ENCODE measurements at regions not wholly inside any gene's neighbourhood (a gene's known extent, or its start where the extent isn't known, plus 50 kb on each side); places are given as distances from the start of the nearest gene placed in this dataset.

DNA sequence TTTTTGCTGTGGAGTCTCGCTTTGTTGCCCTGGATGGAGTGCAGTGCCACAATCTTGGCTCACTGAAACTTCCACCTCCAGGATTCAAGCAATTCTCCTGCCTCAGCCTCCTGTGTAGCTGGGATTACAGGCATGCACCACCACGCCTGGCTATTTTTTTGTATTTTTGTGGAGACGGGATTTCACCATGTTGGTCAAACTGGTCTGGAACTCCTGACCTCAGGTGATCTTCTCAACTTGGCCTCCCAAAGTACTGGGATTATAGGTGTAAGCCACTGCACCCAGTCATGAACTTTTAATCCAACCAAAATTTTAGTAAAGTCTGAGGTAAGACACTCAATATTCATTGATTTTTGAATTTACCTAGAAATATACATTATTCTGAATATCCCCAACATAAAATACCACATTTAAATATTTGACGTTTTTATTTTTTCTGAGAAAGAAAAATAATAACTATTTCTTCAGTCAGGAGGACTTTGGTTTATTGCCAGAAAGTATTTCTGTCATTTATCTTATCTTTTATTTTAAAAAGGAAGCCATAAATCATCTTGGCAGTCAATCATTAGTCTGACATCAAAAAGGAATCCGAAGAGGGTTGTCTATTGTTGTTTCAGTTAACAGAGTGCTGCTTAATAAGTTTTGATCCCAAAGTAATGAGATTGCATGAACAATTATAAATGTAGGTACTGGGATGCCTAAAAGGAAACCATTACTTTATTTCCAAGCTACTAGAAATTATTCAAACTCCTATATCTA lies 102.2 kb upstream of the GRIA4 start:
- no peak for DNase-seq
- no peaks in the 10 kb centered on the region for H3K36me3 ChIP-seq (replicated peaks in 1 of 2; ENCODE audit: control extremely low read depth in 1 of 2, control insufficient read depth in 1 of 2, extremely low read depth in 1 of 2, insufficient read depth in 2 of 2, low read length in 1 of 2)
- Mint-ChIP-seq H3K27me3 (no peaks in the 10 kb centered on the region), H3K4me1 (no peaks in the 10 kb centered on the region), H3K4me3 (no peak overlapping the region), H3K9me3 (ENCODE audit: insufficient read depth) (no peaks in the 10 kb centered on the region), H3K27ac (no peak overlapping the region)
- no peaks in the 10 kb centered on the region for H3K9me3 ChIP-seq (ENCODE audit: control extremely low read depth in 1 of 3, control insufficient read depth in 2 of 3, insufficient read depth in 1 of 3, low read length in 2 of 3)
- H4K20me1 ChIP-seq (ENCODE audit: control insufficient read depth, insufficient read depth, low read length, poor library complexity, severe bottlenecking), result no peaks in the 10 kb centered on the region
- no peak overlapping the region for H3K4me2 ChIP-seq (replicated peaks; ENCODE audit: low read depth, low read length, poor library complexity, severe bottlenecking)
- TF ChIP-seq, protein P1, sequence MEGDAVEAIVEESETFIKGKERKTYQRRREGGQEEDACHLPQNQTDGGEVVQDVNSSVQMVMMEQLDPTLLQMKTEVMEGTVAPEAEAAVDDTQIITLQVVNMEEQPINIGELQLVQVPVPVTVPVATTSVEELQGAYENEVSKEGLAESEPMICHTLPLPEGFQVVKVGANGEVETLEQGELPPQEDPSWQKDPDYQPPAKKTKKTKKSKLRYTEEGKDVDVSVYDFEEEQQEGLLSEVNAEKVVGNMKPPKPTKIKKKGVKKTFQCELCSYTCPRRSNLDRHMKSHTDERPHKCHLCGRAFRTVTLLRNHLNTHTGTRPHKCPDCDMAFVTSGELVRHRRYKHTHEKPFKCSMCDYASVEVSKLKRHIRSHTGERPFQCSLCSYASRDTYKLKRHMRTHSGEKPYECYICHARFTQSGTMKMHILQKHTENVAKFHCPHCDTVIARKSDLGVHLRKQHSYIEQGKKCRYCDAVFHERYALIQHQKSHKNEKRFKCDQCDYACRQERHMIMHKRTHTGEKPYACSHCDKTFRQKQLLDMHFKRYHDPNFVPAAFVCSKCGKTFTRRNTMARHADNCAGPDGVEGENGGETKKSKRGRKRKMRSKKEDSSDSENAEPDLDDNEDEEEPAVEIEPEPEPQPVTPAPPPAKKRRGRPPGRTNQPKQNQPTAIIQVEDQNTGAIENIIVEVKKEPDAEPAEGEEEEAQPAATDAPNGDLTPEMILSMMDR (IDR thresholded peaks at IDR 0.05), result no peak
- no peak overlapping the region for H3K4me3 ChIP-seq (ENCODE audit: control extremely low read depth in 1 of 5, extremely low read depth in 1 of 5, insufficient read depth in 1 of 5, low read depth in 2 of 5, low read length in 4 of 5)
- no peak overlapping the region for H3K9ac ChIP-seq (ENCODE audit: low read length)
- ChIA-PET POLR2A (no interaction called here), CTCF (no interaction called here)
- H2AFZ ChIP-seq (ENCODE audit: insufficient read depth, low read depth, low read length, poor library complexity, severe bottlenecking), result no peak overlapping the region
- H3K27ac ChIP-seq (ENCODE audit: low read length in 2 of 2), result no peak overlapping the region
- intact Hi-C loops (cut with micrococcal nuclease), result no loop called here
- 80% methylated on average over 1 of the region's 5 CpGs for WGBS (ENCODE audit: insufficient coverage)
- no peak for ATAC-seq (ENCODE audit: low read depth)
- H3K27me3 ChIP-seq (replicated peaks in 1 of 4; ENCODE audit: control extremely low read depth in 1 of 4, control insufficient read depth in 3 of 4, insufficient read depth in 4 of 4, low read length in 3 of 4), result no peaks in the 10 kb centered on the region
- H3K4me1 ChIP-seq (ENCODE audit: control insufficient read depth in 2 of 2, insufficient read depth in 2 of 2, low read length in 2 of 2), result no peaks in the 10 kb centered on the region
- no peaks in the 10 kb centered on the region for H3K79me2 ChIP-seq (ENCODE audit: control insufficient read depth, insufficient read depth, low read length)

DNA sequence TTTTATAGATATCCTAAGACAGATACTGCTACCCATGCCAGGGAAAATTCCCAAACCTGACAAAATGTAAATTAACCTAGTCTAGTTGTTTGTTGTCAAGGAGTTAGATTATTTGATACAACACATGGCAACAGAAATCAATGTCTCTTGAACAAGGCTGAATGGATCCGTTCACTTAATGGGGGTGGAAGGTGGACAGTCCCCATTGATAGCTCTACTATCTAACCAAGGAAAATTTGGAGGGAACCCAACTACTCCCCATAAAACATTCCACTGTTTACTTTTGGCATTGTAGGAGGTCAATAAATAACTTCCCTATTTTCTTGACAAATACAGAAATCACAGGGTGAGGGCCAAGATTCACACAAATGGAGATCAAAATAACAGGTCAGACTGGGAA lies 117.9 kb upstream of the GRIA4 start:
- ChIA-PET CTCF (no interaction called here), POLR2A (no interaction called here)
- Histone ChIP-seq H3K9ac (ENCODE audit: low read length) (no peak overlapping the region), H3K4me2 (replicated peaks; ENCODE audit: low read depth, low read length, poor library complexity, severe bottlenecking) (no peak overlapping the region), H3K27ac (ENCODE audit: low read length in 2 of 2) (no peak overlapping the region), H2AFZ (ENCODE audit: insufficient read depth, low read depth, low read length, poor library complexity, severe bottlenecking) (no peak overlapping the region), H3K9me3 (ENCODE audit: control extremely low read depth in 1 of 3, control insufficient read depth in 2 of 3, insufficient read depth in 1 of 3, low read length in 2 of 3) (no peaks in the 10 kb centered on the region), H3K36me3 (replicated peaks in 1 of 2; ENCODE audit: control extremely low read depth in 1 of 2, control insufficient read depth in 1 of 2, extremely low read depth in 1 of 2, insufficient read depth in 2 of 2, low read length in 1 of 2) (no peaks in the 10 kb centered on the region), H4K20me1 (ENCODE audit: control insufficient read depth, insufficient read depth, low read length, poor library complexity, severe bottlenecking) (no peaks in the 10 kb centered on the region), H3K4me1 (ENCODE audit: control insufficient read depth in 2 of 2, insufficient read depth in 2 of 2, low read length in 2 of 2) (no peaks in the 10 kb centered on the region), H3K4me3 (ENCODE audit: control extremely low read depth in 1 of 5, extremely low read depth in 1 of 5, insufficient read depth in 1 of 5, low read depth in 2 of 5, low read length in 4 of 5) (no peak overlapping the region), H3K27me3 (replicated peaks in 1 of 4; ENCODE audit: control extremely low read depth in 1 of 4, control insufficient read depth in 3 of 4, insufficient read depth in 4 of 4, low read length in 3 of 4) (no peaks in the 10 kb centered on the region), H3K79me2 (ENCODE audit: control insufficient read depth, insufficient read depth, low read length) (no peaks in the 10 kb centered on the region)
- intact Hi-C loops (cut with micrococcal nuclease), result no loop called here
- no CpG with 5 or more reads among the region's 1 CpG for WGBS (ENCODE audit: insufficient coverage)
- ATAC-seq (ENCODE audit: low read depth), result no peak
- H3K9me3 Mint-ChIP-seq (ENCODE audit: insufficient read depth), result no peaks in the 10 kb centered on the region
- no peak overlapping the region for H3K4me3 Mint-ChIP-seq
- TF ChIP-seq EZH2 (IDR thresholded peaks at IDR 0.05; ENCODE audit: borderline replicate concordance, insufficient read depth, low read depth, low read length, poor library complexity, severe bottlenecking), result no peak
- TF ChIP-seq, protein P1 (IDR thresholded peaks at IDR 0.05), result no peak
- no peak overlapping the region for H3K27ac Mint-ChIP-seq
- H3K4me1 Mint-ChIP-seq, result no peaks in the 10 kb centered on the region
- DNase-seq, result no peak
- H3K27me3 Mint-ChIP-seq, result no peaks in the 10 kb centered on the region

All from B cell (primary cell).